ENCODE measurements at regions not wholly inside any gene's neighbourhood (a gene's known extent, or its start where the extent isn't known, plus 50 kb on each side); places are given as distances from the start of the nearest gene placed in this dataset.

- TF ChIP-seq ZNF274 (IDR thresholded peaks at IDR 0.05; ENCODE audit: borderline replicate concordance, extremely low read depth, low read length) (no peak), EZH2 (IDR thresholded peaks at IDR 0.05; ENCODE audit: low read depth, low read length, severe bottlenecking) (no peak), CTCF (IDR thresholded peaks at IDR 0.05; ENCODE audit: control extremely low read depth in 1 of 3, insufficient read depth in 1 of 3, low read depth in 1 of 3, low read length in 3 of 3) (no peak), GABPA (IDR thresholded peaks at IDR 0.05; ENCODE audit: borderline replicate concordance, insufficient read depth, low read length) (no peak), POU5F1 (IDR thresholded peaks at IDR 0.05; ENCODE audit: low read depth, low read length) (no peak), EP300 (IDR thresholded peaks at IDR 0.05; ENCODE audit: borderline replicate concordance in 1 of 2, low read depth in 2 of 2, low read length in 2 of 2) (no peak), RBBP5 (IDR thresholded peaks at IDR 0.05; ENCODE audit: borderline replicate concordance, low read depth, low read length) (no peak), SP1 (IDR thresholded peaks at IDR 0.05; ENCODE audit: low read depth, low read length) (no peak), POLR2A (IDR thresholded peaks at IDR 0.05; ENCODE audit: control extremely low read depth in 1 of 2, low read depth in 2 of 2, low read length in 2 of 2) (no peak), POLR2AphosphoS5 (IDR thresholded peaks at IDR 0.05; ENCODE audit: low read depth, low read length) (no peak)
Measured at GRCh38 chr9:80994892-80995291, 694.5 kb downstream of the TLE1 start.
